CD4-positive, alpha-beta T cell treated with Interleukin-4 for 1 hour (primary cell): ENCODE measurements at regions not wholly inside any gene's neighbourhood (a gene's known extent, or its start where the extent isn't known, plus 50 kb on each side); places are given as distances from the start of the nearest gene placed in this dataset.
"Not testable (repeated sequence)": the region's sequence is repeated elsewhere in the genome, so short reads cannot be mapped to it uniquely, and the experiment has no call there.

Experiments
- DNase-seq, 2 donors: peaks; one replicate each; pipeline ENCODE4 v3.0.0-alpha.2; 2020 to 2022

DNA sequence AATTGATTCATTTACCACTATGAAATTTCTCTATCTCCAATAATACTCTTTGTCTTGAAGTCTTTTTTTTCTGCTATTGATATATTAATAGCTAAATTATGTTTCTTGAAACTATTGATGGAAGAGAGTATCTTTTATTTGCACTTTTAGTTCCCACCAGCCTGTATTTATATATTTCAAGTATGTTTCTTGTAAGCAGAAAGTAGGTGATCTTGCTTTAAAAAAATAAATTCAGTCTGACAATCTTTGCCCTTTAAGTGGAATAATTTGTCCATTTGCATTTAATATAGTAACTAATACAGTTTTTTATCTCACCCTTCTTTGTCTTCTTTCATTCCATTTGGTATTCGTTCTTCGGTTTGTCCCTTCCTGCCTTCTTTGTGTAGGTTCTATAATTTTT, 790.5 kb downstream of the MCTP2 start:
- DNase-seq = no peak

DNA sequence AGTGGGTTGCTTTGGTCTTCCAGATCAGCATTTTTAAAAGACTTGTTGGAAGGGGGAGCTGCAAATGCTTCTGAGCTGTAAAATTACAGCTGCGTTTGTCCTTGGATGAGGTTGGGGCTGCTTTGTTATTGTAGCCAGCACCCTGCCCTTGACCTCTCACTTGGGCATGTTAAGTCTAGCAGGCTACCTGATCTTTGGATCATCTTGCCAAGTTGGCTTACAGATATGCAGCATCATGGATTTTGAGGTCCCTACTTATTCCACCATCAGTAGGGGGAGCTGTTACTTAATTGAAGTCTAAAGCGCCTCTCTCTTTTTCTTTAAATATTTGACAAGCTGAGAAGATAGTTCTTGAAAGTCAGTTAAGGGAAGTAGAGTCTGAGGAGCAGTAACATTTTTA, 793.0 kb downstream of the MCTP2 start:
- no peak for DNase-seq

DNA sequence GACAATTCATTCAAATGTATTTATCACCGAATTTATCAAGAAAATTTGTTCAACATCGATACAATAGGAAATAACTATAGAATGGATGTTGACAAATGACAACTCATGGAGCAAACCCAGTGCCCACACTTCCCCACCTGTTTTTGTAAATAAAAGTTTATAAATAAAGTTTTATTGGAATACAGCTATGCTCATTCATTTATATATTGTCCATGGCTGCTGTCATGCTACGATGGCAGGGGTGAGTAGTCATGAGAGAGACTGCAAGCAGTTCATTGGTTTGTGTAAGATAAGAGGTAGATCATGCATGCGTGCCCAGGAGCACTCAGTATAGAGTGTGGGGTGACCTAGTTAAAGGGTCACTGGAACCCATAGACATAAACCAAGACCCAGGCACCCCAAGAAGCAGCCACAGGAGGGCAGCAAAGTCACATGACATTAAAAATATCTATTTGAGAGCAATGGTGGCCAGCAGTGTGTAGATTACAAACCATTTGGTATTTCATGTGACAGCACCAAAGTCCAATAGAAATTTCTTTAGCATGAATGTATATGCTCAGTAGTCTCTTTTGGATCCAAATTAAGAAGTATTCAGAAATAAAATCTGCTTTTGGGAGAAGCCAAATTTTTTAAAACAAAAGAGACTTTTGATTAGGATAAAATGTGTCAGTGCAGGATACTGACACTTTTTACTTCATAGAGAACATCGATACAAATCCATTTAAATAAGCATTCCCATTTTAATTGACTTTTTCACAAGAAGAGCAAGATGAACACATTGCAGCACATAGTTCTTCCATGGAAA, 794.8 kb downstream of the MCTP2 start:
- no peak for DNase-seq

DNA sequence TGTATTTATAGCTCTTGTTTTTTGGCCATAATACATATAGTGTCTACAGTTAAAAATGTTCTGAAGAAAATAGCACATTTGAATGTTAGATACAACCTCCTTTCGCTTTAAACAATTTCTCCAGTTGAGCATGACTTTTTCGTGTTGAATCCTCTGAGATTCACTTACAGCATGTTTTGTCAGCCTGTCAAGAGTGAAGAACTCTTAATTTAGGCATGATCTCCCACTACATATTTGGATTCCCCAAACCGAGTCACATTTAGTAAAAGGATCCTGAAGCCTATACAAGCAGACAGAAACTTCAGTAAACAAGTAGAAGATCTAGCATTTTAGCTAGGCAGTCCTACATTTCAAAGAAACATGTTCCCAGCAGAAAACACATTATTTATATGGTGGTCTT, 796.6 kb downstream of the MCTP2 start:
- no peak for DNase-seq

DNA sequence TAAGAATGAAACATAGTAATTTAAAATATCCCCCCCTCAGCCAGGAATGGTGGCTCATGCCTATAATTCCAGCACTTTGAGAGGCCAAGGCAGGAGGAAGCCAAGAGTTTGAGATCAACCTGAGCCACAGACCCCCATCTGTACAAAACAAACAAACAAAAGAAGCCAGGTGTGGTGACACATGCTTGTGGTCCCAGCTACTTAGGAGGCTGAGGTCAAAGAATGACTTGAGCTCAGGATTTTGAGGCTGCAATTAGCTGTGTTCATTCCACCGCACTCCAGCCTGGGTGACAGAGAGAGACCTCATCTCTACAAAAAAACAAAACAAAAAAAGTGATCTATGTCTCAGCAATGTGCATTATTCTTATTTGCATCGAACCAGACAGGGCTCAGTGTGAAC, 800.8 kb downstream of the MCTP2 start:
- no peak for DNase-seq

DNA sequence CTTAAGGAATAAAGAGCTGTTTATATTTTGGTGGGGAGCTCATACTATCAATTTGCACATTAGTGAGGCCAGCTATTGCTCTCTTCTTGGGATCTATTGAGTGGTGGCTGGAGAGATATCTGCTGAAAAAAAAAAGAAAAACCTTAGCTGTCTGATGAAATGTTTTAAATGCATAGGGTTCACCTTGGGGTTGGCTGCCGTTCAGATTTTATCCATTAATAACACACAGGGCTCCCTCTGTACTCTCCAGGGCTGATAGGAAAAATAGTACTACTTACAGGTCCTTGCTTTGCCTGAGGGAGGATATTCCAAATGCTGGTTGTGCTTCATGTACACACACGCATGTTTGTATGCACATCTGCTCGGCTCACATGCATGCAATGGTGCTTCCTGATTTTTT, 803.7 kb downstream of the MCTP2 start:
- DNase-seq = no peak

DNA sequence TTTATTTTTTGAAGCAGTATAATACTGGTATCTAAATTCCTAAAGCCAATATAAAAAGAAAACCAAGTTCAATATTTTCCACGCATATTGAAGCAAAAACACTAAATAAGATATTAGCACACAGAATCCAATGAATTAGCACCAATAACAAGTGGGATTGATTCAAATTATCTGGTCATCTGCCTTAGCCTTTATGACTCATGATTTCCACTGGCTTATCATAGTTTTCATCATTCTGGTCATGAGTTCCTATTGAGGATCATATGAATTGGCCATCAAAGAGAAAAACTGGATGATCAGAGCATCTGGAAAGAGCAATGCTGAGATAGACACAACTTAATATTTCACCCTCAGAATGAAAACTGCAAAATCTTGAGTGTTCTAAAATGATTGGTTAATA, 809.9 kb downstream of the MCTP2 start:
- no peak for DNase-seq

DNA sequence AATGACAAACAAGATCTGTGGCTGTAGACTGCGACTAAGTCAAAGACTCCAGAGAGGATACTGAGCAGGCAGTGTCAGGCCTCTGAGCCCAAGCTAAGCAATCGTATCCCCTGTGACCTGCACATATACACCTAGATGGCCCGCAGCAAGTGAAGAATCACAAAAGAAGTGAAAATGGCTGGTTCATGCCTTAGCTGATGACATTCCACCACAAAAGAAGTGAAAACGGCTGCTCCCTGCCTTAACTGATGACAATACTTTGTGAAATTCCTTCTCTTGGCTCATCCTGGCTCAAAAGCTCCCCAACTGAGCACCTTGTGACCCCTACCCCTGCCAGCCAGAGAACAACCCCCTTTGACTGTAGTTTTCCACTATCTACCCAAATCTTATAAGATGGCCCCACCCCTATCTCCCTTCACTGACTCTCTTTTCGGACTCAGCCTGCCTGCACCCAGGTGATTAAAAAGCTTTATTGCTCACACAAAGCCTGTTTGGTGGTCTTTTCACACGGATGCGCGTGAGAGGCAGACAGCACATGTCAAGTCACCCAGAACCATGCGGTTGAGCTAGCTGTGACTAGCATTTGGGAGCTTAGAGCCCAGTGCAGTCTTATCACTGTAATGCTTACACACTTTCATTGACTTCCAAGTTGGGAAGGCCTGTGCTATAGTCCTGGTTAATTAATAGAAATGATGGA, 812.0 kb downstream of the MCTP2 start:
- DNase-seq = not testable (repeated sequence)

DNA sequence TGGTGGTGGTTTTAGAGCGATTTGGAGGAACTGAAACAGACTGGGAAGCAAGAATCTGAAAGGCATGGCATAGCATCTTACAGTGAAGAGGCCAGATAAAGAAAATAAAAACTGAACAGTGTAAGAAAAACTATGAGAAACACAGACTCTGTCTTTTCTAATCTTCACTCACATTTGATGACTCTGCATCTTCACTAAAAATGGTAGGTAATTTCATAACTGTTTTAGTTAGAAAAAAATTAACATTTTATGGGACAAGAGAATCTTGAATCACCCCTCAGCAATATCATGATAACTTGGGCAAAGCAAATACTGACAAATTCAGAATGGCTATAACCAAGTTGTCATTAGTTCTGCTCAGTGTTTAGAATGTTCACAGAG, 812.6 kb downstream of the MCTP2 start:
- no peak for DNase-seq

DNA sequence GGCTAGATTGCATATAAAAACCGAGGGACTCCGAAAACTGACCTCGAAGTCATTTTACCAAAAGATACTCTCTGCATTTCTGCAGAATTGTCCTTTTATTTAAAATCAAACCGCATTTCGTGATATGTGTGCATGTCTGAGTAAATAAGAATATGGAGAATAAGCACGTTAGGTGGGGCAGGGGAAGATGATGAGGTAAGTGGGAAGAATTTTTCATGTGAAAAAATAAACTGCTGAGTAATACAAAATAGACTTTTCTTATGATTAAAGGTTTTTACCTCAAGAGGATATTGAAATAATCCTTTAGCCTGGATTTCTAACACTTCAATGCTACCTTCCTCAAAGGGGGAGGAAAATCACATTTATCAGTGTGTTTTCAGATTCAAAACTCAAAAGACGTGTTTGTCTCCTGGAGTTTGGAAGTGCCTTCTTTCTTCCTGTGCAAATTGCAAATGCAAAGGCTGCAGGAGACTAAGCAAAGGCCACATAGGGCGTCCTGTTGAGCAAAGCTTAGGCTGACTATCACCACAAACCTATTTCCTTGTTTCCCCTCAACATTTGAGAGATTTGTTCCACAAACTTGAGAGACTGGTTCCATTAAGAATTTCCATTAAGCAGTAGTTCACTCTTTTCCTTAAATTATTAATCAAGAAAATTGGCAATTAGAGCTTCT, 813.5 kb downstream of the MCTP2 start:
- DNase-seq = no peak

DNA sequence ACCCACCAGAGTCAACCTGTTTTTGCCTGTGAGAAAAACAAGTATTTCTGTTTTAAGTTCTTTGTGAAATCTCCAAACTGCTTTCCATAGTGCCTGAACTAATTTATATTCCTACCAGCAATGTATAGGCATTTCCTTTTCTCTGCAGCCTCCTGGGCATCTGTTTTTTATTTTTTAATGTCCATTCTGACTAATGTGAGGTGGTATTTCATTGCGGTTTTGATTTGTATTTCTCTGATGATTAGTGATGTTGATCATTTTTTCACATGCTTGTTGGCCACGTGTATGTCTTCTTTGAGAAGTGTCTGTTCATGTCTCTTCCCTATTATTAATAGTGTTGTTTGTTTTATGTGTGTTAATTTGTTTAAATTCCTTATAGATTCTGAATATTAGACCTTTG, 820.5 kb downstream of the MCTP2 start:
- no peak for DNase-seq

DNA sequence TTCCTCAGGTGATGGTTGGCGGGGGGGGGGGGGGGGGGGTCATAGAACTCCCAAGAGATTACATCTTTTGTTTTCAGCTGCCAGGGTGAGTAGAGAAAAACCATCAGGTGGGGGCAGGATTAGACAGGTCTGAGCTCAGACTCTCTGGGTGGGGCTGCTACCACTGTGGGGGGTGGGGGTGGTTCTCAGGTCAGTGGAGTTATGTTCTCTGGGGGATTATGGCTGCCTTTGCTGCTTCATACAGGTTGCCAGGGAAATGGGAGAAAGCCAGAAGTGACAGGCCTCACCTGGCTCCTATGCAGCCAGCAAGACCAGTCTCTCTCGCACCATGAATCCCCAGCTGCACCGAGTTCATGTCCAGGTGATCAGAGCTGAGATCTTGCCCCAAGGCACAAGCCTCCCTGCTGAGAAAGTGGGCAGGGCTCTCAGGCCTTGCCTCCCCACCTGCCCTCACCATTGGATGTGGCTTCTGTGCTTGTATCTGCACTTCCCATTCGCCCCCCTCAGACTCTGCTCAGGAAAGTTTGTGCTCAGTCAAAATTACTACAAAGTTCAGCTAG, 828.1 kb downstream of the MCTP2 start:
- no peak for DNase-seq

DNA sequence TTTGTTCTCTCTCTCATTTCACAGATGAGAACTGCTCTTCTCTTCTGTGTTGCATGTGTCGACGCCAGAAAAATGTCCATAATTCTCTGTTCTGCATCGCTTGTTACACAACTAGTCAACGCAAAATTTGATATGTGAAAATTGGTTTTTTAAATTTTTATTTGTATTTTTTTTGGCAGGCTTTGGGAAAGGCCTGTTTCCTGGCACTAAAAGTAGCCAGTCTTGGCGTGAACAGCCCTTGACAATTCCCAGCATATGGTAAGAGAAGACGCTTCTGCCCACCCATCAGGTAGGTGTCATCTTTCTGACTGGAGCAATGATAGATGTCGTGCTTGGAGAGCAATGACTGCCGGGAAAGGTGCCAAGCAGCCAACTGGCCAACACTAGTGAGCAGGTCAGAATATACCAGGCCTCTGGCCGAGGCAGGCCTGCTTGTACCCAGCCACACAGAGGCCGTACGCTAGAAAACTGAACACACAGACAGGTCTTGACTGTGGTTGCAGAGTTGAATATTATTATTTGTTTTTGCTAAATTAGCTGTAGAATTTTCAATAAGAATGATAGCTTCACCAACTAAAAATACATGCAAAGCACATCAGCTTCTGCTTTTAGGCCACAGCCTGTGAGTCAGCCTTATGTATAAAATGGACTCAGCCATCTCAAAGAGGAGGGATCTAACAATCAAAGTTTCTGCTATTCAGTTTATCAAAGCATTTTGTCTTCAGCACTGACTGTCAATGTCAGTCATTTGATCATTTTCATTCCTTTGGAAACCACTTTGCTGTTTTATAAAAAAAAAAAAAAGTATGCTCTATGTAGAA, 837.5 kb downstream of the MCTP2 start:
- no peak for DNase-seq

DNA sequence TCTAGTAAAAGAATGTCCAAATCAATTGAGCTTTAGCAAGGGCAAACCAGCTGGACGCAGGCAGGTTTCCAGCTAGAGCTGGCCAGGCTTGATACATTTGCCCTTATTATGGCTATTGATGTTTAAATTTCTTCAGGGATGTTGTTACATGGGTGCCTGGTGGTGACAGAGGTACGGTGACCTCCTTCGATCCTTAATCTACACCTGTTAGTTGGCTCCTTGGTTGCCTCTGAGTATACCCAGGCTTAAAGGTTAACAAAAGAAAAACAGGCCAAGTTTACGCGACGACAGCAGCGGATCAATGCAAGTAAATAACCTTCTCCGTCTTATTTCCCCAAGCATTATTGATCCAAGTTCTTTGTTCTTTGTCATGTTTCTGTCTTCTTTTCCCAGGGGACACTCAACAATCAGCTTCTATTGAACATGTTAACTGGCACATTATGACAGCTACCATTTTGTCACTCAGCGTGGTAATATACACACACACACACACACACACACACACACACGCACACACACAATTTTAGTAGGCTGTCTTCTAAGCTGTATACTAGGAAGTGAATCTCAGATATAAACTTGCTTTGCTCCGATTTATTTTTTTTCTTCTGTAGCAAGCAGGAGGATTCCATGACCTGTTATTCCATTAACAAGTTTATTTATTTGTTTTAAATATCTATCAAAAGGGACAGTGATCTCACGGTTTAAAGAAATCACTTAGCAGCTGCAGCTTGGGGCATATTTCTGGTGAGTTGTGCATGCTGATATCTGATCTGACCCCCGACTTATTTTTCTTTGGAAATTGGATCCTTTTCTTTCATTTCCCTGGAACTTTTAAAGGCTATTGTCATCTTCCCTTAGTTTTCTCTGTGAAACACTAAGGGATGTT, 844.7 kb downstream of the MCTP2 start:
- DNase-seq = no peak

DNA sequence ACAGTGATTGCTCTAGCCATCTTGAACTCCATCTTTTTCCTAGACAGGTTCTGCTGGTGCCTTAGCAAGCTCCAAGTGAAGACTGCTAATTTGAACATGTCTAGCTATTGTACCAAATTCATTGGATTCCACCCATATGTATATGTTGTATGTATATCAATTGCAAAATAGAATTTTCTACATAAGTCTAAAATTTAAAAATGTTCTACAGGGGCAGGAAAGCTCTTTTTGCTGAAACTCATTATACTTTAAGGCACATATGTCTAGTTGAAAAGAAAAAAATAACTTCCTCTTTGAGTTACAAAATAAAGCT, 845.3 kb downstream of the MCTP2 start:
- DNase-seq = no peak

DNA sequence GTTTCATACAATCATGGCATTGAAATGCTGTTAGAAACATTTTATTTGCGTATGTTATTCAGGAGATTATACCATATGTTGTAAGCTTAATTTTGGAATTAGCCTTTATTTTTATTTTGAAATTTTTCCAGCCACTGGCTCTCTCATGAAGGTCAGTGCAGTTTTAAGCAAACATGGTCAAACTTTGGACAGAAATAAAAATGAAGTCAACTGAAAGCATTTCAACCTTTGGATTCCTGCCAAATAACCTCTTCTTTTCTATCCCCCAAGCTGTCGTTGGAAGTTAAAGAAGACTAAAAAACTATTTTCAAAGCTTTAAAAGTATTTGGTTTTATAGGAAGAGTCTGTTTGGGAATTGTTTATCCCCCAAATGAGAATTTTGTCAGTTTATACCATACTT, 846.6 kb downstream of the MCTP2 start:
- no peak for DNase-seq

DNA sequence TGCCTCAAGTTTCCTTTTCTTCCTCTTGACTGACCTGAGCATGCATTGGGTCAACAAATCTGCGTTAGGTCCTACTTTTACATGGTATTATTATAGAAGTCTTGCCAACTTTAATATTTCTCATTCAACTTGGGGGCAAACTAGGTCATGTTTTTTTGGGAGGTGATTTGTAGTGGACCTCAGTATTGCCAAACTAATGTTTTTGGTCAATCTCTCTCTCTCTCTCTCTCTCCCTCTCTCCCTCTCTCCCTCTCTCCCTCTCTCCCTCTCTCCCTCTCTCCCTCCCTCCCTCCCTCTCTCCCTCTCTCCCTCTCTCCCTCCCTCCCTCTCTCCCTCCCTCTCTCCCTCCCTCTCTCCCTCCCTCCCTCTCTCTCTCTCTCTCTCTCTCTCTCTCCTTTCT, 848.9 kb downstream of the MCTP2 start:
- DNase-seq = not testable (repeated sequence)

DNA sequence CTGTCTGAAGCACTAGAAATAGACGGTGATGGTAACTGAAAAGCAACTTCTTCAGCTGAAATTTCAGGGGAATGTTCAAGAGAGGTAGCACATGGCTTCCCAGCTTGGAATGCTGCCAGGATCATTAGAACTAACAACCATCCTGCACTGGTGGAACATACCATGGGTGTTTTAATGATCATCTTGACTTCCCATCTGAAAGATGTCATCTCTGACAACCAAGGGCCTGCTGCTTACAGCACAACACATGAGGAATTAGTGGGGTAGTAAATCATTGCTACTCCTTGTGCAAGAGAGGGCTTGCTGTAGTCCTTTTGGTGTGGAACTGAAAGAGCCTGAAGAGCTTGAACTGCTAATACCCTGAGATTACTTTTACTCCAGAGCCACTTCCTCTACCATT, 853.7 kb downstream of the MCTP2 start:
- DNase-seq = no peak

DNA sequence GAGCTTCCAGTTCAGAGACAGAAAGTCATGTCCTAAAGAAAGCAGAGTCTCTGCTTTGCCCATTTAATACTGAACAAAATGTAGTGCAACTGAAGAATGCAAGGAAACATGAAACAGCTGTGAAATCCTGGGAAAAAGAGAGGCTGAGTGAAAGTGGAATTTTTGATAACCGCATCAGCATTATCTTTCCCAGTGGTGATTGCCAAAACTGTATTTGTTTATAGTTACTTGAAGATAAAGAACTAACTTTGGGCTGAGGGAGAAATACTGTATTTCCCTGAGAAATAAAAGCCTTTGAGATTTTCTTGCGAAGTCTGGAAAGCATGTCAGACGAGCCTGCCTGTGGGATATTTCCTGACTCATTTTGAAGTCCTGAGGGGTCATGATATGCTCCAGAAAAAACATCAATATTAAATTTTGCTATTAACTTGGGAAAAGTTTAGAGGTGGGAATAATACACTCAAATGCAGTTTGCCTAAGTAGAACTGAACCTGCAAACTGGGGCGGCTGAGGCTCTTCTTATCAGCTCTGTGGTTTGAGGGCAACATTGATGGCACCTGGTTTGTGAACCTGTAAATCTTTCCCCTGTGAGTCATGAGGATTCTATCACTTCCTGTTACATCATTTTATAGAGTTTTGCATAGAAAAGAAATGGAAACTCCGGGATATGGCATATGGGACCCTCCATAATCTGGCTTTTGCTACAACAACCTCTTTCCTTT, 855.3 kb downstream of the MCTP2 start:
- DNase-seq = no peak

DNA sequence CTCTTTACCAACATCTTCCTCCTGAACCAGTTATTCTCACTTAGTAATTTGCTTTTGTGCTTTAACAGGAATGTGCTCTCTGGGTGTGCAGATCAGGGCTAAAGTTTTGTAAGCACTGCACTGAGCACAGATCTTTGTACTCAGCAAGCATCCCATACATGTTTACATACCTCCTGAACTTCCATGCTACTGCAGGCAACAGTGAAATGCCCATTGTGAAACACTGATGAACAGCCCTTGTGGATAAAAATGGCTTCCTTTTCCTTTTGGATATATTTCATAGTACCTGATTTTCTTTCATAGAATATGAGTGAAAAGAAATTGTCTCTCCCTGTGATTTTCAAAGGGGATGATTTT, 855.9 kb downstream of the MCTP2 start:
- no peak for DNase-seq

DNA sequence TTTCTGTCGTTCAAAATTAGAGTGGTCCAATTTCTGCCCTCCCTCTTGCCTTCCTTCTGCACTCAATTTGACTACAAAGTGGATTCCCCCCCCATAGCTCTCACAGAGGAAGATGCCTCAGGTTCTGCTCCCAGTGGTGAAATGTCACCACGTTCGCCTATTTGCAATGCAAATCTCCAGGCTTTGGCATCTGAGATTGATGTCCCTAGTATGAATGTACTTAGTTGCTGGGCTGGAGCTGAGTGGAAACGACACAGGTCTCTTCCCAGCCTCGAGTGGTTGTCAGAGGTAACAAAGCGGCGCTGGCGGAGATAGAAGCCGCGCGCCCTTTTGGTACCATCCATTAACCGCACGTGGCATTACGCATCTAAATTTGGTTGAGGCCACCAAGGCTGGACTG, 860.1 kb downstream of the MCTP2 start:
- no peak for DNase-seq
